SK-N-SH (cell line): ENCODE measurements at regions not wholly inside any gene's neighbourhood (a gene's known extent, or its start where the extent isn't known, plus 50 kb on each side); places are given as distances from the start of the nearest gene placed in this dataset.

ENCODE experiments used
- CHD2 ChIP-seq: fragments of 150-350 bp; IDR thresholded peaks from 2 replicates; pipeline ENCODE4 v1.6.1; 2018; ENCODE audit warnings: low read length; ENCODE audit not compliant: partially characterized antibody
- GABPA ChIP-seq: IDR thresholded peaks from 2 replicates; pipeline ENCODE4 v1.4.0; 2012; ENCODE audit warnings: low read depth, mild to moderate bottlenecking
- POLR2AphosphoS5 ChIP-seq: IDR thresholded peaks from 2 replicates; pipeline ENCODE4 v1.6.1; 2012; ENCODE audit warnings: low read depth, low read length
- RFX5 ChIP-seq: IDR thresholded peaks from 2 replicates; pipeline ENCODE4 v1.6.1; 2012; ENCODE audit warnings: mild to moderate bottlenecking, improper control_type of control experiment, low read length
- TAF1 ChIP-seq: IDR thresholded peaks from 2 replicates; pipeline ENCODE4 v1.6.1; 2012; ENCODE audit warnings: low read depth, mild to moderate bottlenecking, low read length, moderate library complexity, borderline replicate concordance
- TEAD4 ChIP-seq: IDR thresholded peaks from 2 replicates; pipeline ENCODE4 v1.4.0; 2012; ENCODE audit warnings: mild to moderate bottlenecking, borderline replicate concordance; ENCODE audit not compliant: insufficient read depth
- TF ChIP-seq, protein P1 (sequence below): fragments of 200-600 bp; sonication (generic); IDR thresholded peaks from 2 replicates; pipeline ENCODE4 v1.6.1; 2017; ENCODE audit warnings: antibody characterized with exemption, mild to moderate bottlenecking, moderate library complexity
- TF ChIP-seq, protein P2 (sequence below): IDR thresholded peaks from 2 replicates; pipeline ENCODE4 v1.6.1; 2012; ENCODE audit warnings: mild to moderate bottlenecking, low read depth, low read length, moderate library complexity
- TF ChIP-seq, protein P3 (sequence below): fragments of 150-350 bp; IDR thresholded peaks from 2 replicates; pipeline ENCODE4 v1.6.1; 2017; ENCODE audit warnings: antibody characterized with exemption, low read length, low read depth, borderline replicate concordance
- TF ChIP-seq, protein P4 (sequence below): IDR thresholded peaks from 2 replicates; pipeline ENCODE4 v1.4.0; 2012; ENCODE audit warnings: low read depth, borderline replicate concordance
- TF ChIP-seq, protein P5 (sequence below): IDR thresholded peaks from 2 replicates; pipeline ENCODE4 v1.4.0; 2012; ENCODE audit warnings: low read depth

DNA sequence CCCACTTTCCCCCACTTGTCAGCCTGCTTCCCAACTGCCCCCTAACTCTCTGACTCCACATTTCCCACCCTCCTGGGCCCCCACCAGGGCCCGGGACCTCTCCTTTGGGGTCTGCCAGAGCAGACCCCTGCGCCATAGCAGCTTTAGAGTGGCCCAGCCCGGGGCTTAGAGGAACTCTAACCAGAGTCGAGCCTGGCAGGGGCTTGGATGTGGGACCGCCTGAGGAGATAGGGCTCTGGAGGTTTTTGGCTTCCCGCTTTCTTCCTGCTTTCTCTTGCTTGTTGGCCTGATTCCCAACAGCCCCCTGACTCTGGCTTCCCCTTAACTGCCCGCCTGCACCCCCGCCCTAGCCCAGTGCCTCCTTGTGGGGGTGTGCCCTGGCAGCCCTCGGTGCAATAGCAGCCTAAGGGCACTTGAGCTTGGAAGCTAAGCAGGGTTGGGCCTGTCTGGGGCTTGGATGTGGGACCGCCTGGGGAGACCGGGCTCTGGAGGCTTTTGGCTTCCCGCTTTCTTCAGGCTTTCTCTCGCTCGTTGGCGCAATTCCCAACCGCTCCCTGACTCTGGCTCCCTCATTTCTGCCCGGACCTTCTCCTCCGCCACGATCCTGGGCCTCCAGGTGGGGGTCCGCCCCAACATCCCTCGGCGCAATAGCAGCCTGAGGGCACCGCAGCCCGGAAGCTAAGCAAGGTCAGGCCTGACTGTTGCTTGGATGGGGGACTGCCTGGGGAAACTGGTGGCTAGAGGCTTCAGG is 2292.0 kb downstream of the TP53TG3F start:
- TF ChIP-seq, protein P1, sequence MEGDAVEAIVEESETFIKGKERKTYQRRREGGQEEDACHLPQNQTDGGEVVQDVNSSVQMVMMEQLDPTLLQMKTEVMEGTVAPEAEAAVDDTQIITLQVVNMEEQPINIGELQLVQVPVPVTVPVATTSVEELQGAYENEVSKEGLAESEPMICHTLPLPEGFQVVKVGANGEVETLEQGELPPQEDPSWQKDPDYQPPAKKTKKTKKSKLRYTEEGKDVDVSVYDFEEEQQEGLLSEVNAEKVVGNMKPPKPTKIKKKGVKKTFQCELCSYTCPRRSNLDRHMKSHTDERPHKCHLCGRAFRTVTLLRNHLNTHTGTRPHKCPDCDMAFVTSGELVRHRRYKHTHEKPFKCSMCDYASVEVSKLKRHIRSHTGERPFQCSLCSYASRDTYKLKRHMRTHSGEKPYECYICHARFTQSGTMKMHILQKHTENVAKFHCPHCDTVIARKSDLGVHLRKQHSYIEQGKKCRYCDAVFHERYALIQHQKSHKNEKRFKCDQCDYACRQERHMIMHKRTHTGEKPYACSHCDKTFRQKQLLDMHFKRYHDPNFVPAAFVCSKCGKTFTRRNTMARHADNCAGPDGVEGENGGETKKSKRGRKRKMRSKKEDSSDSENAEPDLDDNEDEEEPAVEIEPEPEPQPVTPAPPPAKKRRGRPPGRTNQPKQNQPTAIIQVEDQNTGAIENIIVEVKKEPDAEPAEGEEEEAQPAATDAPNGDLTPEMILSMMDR: no peak
- no peak for TF ChIP-seq TEAD4
- TF ChIP-seq, protein P2, sequence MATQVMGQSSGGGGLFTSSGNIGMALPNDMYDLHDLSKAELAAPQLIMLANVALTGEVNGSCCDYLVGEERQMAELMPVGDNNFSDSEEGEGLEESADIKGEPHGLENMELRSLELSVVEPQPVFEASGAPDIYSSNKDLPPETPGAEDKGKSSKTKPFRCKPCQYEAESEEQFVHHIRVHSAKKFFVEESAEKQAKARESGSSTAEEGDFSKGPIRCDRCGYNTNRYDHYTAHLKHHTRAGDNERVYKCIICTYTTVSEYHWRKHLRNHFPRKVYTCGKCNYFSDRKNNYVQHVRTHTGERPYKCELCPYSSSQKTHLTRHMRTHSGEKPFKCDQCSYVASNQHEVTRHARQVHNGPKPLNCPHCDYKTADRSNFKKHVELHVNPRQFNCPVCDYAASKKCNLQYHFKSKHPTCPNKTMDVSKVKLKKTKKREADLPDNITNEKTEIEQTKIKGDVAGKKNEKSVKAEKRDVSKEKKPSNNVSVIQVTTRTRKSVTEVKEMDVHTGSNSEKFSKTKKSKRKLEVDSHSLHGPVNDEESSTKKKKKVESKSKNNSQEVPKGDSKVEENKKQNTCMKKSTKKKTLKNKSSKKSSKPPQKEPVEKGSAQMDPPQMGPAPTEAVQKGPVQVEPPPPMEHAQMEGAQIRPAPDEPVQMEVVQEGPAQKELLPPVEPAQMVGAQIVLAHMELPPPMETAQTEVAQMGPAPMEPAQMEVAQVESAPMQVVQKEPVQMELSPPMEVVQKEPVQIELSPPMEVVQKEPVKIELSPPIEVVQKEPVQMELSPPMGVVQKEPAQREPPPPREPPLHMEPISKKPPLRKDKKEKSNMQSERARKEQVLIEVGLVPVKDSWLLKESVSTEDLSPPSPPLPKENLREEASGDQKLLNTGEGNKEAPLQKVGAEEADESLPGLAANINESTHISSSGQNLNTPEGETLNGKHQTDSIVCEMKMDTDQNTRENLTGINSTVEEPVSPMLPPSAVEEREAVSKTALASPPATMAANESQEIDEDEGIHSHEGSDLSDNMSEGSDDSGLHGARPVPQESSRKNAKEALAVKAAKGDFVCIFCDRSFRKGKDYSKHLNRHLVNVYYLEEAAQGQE: no peak
- TF ChIP-seq POLR2AphosphoS5: no peak
- TF ChIP-seq, protein P3, sequence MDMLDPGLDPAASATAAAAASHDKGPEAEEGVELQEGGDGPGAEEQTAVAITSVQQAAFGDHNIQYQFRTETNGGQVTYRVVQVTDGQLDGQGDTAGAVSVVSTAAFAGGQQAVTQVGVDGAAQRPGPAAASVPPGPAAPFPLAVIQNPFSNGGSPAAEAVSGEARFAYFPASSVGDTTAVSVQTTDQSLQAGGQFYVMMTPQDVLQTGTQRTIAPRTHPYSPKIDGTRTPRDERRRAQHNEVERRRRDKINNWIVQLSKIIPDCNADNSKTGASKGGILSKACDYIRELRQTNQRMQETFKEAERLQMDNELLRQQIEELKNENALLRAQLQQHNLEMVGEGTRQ: no peak
- TF ChIP-seq, protein P4, sequence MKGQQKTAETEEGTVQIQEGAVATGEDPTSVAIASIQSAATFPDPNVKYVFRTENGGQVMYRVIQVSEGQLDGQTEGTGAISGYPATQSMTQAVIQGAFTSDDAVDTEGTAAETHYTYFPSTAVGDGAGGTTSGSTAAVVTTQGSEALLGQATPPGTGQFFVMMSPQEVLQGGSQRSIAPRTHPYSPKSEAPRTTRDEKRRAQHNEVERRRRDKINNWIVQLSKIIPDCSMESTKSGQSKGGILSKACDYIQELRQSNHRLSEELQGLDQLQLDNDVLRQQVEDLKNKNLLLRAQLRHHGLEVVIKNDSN: no peak
- no peak for TF ChIP-seq GABPA
- no peak for TF ChIP-seq RFX5
- TF ChIP-seq, protein P5, sequence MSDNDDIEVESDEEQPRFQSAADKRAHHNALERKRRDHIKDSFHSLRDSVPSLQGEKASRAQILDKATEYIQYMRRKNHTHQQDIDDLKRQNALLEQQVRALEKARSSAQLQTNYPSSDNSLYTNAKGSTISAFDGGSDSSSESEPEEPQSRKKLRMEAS: no peak
- TF ChIP-seq CHD2: no peak
- TF ChIP-seq TAF1: no peak
